Activated CD8-positive, alpha-beta memory T cell treated with anti-CD3 and anti-CD28 coated beads for 24 hours (primary cell): ENCODE measurements at regions not wholly inside any gene's neighbourhood (a gene's known extent, or its start where the extent isn't known, plus 50 kb on each side); places are given as distances from the start of the nearest gene placed in this dataset.
"Not testable (repeated sequence)": the region's sequence is repeated elsewhere in the genome, so short reads cannot be mapped to it uniquely, and the experiment has no call there.

Experiments
- DNase-seq: peaks from one replicate; pipeline ENCODE4 v3.0.0-alpha.2; 2020

DNA sequence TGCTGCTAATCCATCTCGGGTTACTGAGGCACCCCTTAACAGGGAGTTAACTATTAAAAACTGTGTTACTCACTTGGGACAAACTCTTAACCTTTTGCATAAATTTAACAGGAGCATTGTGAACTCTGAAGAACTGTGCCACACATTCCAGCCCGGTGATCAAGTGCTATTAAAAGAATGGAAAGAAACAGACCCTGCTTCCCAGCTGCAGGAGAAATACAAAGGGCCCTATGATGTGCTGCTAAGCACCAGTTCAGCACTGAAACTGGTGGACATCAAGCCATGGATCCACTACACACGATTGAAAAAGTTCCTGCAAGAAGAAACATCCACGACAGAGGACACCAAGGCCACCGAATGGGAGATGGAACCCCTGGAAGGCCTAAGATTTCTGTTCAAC is 114.7 kb upstream of the PLCL2 start:
- no peak for DNase-seq

DNA sequence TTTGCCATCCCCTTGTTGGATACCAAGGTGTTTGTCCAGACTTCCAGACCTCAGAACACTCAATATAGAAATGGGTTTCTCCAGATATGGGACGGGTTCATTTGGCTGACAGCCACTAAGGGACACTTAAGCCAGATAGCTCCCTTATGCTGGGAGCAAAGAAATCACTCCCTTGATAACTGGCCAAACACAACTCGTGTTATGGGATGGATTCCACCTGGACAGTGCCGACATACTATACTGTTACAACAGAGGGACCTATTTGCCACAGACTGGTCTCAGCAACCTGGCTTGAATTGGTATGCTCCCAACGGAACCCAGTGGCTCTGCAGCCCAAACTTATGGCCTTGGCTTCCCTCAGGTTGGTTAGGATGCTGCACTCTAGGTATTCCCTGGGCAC is 114.0 kb upstream of the PLCL2 start:
- no peak for DNase-seq

DNA sequence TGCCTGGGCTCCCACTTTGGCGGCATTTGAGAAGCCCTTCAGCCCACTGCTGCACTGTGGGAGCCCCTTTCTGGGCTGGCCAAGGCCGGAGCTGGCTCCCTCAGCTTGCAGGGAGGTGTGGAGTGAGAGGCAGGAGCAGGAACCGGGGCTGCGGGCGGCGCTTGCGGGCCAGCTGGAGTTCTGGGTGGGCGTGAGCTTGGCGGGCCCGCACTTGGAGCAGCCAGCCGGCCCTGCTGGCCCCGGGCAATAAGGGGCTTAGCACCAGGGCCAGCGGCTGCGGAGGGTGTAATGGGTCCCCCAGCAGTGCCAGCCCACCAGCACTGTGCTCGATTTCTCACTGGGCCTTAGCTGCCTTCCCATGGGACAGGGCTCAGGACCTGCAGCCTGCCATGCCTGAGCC is 111.2 kb upstream of the PLCL2 start:
- not testable (repeated sequence) for DNase-seq

DNA sequence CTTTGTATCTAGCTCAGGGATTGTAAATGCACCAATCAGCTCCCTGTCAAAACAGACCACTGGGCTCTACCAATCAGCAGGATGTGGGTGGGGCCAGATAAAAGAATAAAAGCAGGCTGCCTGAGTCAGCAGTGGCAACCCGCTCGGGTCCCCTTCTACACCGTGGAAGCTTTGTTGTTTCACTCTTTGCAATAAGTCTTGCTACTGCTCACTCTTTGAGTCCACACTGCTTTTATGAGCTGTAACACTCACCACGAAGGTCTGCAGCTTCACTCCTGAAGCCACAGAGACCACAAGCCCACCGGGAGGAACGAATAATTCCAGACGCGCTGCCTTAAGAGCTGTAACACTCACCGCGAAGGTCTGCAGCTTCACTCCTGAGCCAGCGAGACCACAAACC is 110.2 kb upstream of the PLCL2 start:
- peak; percentile 60 for DNase-seq

DNA sequence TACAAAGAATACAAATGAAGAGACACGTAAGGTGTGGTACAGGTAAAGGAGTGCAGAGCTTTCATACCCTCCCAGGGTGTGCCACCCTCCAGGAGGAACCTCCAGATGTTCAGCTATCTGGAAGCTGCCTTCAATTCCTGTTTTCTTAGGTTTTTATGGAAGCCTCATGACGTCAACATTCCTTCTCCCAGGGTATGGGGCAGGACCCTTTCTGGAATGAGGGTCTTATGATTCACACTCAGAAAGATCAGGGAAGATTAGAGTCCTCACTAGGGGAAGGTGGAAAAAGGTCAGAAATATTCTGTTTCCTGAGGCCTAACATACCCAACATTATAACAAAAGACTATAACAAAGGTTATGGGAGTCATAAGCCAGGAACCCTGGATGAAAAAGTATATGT is 99.8 kb upstream of the PLCL2 start:
- no peak for DNase-seq

DNA sequence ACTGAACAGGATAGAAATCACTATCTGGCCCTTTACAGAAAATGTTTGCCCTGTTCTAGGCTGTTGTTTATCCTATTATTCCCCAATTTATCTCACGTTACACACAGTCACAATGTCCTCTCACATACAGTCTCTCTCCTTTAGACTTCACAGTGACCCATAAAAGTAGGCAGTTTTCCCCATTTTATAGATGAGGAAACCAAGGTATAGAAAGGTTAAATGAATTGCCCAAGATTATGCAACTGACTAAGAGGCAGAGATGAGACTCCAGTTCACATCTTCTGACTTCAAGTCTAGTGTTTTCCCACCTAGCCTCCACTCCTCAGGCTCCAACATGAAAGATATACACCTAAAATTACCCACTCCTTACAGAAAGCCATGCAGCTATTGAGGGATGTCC is 99.3 kb upstream of the PLCL2 start:
- no peak for DNase-seq

DNA sequence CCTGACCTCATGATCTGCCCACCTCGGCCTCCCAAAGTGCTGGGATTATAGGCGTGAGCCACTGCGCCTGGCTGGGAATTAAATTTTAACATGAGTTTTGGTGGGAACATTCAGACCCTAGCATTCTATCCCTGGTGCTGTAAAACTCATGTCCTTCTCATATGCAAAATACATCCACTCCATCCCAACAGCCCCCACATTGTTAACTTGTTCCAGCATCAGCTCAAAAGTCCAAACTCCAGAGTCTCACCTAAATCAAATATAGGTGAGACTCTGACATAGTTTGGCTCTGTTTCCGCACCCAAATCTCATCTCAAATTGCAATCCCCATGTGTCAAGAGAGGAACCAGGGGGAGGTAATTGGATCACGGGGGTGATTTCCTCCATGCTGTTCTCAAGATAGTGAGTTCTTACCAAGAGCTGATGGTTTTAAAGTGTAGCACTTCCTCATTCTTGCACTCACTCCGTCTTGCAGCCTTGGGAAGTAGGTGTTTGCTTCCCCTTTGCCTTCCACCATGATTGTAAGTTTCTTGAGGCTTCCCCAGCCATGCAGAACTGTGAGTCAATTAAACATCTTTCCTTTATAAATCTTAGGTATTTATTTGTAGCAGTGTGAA is 96.2 kb upstream of the PLCL2 start:
- no peak for DNase-seq

DNA sequence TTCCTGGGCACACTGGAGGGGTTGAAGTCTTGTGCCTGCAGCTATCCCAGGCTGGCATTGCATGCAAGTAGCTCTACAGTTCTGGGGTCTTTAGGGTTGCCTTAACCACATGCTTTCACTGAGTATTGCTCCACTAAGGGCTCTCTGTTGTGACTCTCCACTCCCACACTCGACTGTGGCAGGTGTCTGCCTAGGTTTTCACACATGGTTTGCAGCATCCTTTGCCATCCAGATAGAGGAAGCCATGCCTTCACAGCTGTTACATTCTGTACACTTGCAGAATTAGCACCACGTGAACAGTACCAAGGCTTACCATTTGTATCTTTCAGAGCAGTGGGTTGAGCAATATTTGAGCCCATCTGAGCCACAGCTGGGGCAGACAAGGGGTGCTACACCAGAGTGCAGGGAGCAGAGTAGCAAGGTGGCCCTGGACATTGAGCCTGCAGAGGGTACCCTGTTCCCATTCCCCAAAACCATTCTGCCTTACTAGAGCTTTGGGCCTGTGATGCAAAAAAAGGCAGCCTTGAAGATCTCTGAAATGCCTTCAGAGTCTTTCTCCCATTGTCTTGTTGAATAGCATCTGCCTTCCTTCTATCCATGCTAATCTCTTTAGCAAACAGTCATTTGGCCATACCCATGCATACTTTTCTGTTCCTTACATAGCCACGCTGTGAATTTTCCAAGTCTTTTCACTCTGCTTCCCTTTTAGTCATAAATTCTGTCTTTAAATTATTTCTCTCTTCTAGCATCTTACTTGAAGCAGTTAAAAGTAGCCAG is 95.2 kb upstream of the PLCL2 start:
- DNase-seq: no peak

DNA sequence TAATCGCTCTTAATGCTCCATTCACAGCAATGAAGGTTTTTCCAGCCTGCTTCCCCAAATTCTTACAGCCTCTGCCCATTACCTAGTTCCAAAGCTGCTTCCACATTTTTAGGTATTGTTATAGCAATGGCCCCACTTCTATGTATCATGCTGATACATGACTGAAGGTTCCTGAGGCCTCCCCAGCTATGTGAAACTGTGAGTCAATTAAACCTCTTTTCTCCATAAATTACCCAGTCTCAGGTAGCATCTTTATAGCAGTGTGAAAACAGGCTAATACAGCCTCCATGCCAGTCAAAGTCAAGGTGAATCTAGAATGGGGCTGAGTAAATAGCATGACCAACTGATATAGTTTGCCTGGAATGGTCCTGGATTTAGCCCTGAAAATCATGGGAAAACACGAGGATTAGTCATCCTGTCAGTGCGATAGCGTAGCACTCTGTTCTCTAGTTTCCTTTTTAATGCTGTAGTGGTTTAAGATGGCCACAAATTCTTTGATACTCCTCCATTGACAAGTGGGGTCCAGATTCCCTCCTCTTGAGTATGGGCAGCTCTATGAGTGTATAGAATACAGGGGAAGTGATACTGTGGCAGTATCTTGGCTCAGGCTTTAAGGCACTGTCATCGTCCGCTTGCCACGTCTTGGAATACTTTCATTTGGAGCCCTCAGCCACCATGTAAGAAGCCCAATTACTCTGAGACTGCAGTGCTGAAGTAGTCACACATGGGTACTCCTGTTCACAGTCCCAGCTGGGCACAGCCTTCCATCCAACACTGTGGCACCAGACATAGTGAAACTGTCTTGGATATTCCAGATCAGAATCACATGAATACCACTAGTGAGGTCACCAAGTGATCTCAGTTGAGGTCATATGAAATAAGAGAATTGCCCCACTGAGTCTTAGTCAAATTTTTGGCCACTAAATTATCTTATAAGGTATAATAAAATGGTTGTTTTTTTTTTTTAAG is 94.0 kb upstream of the PLCL2 start:
- no peak for DNase-seq

DNA sequence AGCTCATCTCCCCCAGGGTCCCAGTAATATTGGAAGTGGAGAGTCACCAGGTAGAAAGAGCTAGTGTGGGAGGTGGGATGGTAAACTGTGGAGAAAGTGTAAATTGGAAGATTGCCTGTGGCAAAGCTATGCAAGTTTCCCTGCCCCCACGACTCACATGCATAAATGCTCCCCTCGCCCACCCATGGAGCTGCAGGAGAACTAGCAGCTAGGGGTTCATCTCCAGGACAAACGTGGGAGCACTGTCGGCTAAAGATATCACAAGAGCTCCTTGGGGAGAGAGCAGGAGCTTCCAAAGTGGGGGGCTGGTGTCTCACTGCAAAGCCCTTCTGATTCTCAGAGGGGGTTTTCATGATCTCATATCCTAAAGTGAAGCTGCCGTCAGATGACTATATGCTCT is 91.4 kb upstream of the PLCL2 start:
- no peak for DNase-seq

DNA sequence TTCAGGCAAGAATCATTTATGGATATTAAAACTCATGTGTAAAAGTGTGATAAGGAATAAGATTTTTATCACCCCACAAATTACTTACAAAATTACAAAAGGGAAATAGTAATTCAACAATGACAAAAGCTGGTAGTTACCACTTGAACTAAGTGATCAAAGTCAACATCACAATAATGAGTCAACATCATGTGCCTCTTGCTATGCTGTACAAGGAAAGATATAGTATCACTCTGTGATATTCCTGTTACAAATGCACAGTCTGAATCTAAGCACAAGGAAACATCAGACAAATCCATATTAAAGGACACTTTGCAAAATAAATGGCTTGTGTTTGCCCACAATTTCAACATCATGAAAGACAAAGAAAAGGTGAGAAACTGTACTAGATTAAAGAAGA is 90.5 kb upstream of the PLCL2 start:
- no peak for DNase-seq

DNA sequence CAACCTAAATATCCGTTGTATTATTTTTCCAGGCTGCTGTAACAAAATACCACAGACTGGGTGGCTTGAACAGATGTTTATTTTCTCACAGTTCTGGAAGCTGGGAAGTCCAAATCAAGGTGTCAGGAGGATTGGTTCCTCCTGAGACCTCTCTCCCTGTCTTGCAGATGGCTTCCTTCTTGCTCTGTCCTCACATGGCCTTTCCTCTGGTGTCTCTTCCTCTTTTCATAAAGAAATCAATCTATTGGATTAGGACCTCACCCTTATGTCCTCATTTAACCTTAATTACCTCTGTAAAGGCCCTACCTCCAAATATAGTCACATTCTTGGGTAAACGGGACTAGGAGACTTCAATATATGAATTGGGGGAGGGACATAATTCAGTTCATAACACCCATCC is 89.2 kb upstream of the PLCL2 start:
- DNase-seq: no peak

DNA sequence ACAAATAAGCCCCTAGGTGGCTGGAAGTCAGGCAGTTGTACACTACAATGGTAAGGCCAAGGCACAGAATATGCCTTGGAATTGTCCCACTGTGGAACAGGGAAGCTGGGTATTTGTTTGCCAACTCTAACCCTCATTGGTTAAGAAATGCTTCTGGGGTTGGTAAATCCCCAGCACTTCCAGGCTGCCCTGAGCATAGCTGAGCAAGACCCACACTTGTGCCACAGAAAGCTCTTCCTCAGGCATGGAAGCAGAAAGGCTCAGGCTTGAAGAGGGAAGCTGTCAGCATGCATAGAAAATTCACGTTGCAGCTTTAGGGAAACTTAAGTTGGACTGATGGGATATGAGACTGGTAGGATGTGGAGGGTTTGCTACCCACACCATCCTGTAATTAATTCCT is 86.9 kb upstream of the PLCL2 start:
- no peak for DNase-seq

DNA sequence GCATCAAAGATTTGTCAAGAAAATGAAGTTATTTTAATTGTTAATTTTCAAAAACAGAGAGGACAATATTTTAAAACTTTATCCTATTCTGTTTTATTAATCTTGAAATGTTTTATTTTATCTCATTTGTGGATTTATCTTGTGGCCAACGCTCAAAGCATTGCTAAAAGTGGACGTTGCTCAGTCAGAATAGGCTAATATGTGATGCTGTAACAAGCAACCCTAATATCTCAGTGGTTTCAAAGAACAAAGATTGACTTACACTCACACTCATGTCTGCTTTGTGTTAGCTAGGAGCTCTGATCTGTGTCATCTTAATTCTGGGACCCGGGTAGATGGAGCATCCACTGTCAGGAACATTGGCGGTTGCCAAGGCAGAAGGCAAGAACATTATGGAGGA is 86.0 kb upstream of the PLCL2 start:
- no peak for DNase-seq

DNA sequence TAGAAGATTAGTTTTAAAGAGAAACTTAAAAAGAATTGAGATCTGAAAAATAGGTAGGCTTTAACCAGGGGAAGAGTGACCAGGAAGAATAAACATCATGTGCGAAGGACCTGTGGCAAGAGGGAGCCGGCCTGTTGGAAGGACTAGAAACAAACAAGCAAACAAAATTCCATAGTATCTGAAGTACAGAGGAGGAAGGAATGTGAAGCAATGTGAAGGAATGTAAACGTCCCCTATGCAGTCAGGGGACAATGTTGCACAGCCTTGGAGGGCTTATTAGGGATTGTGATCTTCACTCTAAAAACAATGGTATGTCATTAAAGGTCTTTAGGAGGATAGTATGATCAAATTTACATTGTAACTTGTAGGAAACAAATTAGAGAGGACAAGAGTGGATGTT is 84.4 kb upstream of the PLCL2 start:
- no peak for DNase-seq

DNA sequence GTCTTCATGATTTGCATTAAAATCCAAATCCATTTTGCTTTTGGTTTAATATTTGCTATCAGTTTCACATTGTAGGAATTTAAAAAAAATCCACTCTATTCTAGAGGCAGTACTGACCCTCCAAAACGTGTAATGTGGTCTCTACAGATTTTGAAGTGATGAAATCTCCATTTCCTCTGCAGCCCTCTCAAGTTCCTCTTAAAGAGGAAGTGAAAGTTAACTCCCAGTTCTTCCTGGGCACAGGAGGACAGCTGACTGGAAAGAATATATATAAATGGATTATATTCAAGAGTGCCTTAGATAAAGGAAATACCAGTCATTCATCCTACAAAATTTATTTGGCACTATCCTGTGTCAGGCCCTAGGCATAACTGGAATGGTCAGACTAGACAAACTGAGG is 83.5 kb upstream of the PLCL2 start:
- DNase-seq: no peak

DNA sequence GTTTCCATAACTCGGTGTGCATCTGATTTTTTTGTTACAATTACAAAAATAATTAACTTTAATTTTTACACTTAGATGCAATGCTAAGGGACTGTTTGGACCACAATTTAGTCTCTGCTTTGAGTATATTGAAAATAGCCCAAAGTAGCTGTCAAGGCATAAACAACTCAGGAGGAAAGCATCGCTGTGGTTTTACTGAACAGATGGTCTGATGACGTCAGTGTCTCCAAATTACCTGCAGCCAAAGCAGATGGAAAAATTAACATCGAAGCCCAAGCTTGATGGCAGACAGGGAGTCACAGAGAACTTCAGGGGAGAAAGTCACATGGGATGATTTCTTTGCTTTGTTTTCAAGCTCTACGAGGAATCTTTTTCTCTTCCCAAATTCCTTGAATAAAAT is 83.1 kb upstream of the PLCL2 start:
- DNase-seq: no peak

DNA sequence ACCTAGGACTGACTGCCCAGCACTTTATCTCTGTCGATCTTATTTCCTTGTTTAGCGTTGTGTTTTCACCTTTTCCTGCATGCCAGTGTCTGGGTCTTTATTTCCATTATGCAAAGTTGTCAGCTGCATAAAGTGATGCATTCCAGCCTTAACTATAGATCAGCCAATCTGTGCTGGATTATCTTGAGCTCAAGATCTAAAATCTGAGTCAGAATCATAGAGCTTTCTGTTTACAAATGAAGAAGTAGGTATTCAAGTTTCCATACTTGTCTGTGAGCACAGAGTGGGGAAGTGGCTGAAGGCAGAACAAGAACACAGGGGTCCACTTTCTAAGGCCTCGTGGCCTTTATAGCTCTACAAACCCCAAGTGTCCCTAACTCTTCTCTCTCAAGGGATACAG is 82.4 kb upstream of the PLCL2 start:
- no peak for DNase-seq

DNA sequence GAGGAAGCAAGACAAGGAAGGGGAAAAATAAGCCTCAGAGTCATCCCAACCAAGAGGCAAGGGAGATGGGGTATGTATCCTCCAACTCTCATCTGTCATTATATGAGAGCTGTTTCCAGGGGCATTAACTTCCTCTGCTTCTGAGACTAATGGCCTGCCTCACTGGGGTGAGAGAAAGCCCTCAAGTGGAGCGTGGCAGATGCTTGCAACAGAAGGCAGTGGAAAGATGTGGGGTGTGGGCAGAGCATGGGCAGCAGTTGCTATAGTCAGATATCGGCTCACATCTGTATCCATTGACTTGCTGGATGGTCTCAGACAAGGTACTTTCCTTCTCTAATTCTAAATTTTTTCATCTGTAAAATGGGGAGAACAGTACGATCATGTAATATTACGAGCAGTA is 81.7 kb upstream of the PLCL2 start:
- DNase-seq: no peak

DNA sequence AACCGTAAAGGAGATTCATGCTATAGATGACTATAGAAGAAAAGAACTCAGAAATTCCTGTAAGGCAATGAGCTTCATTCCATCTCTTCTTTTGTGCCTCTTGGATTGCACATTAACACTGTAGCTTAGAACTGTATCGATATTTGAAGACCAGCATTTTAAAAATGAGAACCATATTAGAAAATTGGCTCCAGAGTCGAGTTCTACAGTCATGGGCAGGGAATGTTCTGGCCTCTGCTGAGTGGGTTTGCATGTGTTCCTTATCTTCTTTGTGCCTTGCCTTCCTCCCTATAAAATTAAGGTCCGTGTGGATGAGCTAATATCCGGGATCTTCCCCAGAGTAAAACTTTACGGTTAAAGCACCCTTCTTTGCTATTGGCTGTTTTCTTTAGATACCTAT is 77.4 kb upstream of the PLCL2 start:
- DNase-seq: no peak

DNA sequence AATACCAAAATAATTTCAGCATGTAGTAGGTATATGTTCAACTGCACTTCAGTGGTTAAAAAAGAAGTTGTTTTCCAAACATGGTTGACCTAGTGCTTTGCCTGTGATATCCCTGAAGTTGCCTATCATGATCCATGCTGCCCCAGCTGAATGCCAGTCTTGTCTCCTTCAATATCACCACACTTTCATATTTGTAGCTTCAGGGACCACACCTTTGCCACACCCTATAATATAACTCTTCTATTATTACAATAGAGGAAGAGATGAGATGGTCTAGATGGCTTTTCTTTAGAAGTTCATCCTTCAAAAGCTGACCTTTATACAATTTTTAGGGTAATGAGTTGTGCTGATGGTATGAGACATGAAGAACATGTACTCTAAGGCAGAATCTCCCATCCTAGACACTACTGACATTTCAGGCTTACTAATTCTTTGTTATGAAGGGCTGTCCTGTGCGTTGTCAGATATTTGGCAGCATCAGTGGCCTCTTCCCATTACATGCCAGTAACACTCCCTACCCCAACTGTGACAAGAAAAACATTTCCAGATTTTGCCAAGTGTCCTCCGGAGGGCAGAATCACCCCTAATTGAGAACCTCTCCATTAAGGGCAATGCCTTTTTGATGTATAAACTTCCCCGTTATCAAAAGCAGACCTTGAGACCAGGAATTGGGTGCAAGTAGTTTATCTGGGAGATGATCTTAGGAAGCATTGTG is 76.2 kb upstream of the PLCL2 start:
- DNase-seq: no peak

DNA sequence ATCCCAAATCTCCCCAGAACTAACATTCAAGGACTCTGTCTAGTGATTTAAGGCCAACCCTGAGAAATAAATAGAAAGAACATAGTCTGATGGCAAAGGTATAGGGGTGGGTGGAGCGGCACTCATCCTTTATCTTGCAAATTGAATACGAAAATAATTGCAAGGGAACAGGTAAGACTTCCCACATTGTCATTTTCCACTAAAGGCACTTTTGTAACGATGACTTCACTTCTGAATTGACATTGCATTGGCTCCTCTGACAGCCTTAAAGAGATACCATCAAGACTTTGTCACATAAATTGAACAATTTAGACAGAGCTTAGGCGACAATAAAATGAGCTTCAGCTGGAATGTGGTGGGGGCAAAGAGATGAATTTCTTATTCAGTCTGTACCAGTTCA is 75.3 kb upstream of the PLCL2 start:
- DNase-seq: no peak

DNA sequence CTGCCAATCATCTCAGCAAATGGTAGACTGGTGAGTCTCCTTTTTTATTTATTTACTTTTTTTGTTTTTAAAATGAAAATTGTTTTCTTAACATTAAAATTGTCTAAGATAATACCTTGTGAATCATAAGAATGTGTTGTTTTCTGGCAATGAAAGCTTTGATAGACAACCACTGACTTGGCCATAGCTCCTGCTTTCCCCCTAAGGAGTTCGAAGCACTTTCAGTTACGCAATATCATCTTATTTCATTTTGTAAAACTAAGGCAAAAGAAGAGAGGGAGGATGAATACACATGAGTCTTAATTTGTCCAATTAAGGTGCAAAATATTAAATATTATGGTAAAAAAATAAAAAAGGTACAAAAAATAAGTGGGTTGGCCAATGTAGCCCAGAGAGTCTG is 74.8 kb upstream of the PLCL2 start:
- no peak for DNase-seq
